ENCODE measurements at regions not wholly inside any gene's neighbourhood (a gene's known extent, or its start where the extent isn't known, plus 50 kb on each side); places are given as distances from the start of the nearest gene placed in this dataset.
A peak's percentile ranks its signal among the peaks of the same experiment; 100 is the strongest.

DNA sequence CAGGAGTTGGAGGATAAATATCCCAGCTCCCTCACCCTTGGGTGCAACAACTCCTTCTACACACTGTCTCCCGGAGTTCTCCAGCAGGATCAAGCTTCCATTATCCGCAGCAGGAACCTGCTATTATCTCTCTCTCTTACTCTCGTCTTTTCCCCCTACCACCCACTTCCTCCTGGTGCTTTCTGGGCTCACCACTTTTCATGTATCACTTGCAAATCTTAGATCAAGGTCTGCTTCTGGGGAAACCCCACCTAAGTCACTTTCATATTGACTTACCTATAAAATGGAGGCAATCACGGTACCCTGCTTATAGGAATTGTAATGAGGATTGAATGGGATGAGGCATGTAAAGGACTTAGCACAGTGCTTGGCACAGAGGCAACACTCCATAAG, 589.5 kb downstream of the BCOR start:
- DNase-seq, result no peak
- intact Hi-C loops (cut with DNase I), result no loop called here

DNA sequence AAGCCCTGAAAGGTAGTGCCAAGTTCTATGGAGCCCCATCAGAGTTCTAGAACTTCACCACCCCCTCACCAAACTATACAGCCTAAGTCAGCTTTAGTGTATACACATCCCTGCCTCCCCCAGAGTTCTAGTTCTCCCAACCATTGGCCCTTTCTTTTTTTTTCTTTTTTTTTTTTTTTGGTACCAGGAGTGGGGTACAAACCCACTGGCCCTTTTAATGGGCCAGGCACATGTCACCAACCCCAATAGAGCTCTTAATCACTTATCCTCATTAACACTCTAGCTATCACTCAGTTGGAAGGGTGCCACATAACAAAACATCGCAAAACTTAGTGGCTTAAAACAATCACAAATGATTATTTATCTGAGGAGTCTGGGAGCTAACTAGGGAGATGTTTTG, 588.6 kb downstream of the BCOR start:
- DNase-seq, result no peak
- intact Hi-C loops (cut with DNase I), result no loop called here

DNA sequence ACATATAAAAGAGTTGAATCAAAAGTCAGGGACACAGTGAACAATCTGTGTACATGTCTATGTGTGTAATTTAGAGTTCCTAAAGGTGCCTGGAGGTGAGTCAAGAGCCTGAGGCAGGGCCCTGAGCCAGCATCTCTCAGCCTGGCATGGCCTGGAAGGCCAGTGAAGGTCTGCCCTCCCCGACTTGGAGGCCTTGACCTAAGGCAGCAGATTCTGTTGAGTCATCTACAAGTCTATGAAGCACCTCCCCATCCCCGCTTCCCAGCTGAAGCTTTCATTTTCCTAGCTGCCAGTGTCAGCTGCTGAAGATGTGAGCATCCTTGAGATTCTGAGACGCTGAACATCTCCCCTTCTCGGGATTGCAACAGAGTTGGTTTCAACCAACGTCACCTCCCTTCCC, 583.9 kb downstream of the BCOR start:
- intact Hi-C loops (cut with DNase I), result no loop called here
- DNase-seq, result no peak

DNA sequence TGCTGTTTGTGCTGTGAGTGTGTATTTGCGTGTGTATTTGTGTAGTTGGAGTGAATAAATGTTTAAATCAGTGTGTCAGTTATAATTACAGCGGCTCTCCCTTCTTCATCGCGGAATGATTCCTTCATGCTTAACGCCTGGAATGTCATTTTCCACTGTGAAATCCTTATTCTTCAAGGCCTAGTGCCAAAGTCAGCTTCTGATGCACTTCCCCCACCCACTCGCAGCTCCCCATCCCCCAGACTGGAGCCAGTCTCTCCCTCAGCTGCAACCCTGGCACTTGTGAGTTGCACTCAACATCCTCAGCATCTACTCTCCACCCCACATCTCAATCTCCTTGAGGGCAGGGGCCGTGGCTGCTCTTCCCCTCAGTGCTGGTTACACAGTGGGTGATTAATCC, 583.0 kb downstream of the BCOR start:
- no peak for DNase-seq
- intact Hi-C loops (cut with DNase I), result no loop called here

DNA sequence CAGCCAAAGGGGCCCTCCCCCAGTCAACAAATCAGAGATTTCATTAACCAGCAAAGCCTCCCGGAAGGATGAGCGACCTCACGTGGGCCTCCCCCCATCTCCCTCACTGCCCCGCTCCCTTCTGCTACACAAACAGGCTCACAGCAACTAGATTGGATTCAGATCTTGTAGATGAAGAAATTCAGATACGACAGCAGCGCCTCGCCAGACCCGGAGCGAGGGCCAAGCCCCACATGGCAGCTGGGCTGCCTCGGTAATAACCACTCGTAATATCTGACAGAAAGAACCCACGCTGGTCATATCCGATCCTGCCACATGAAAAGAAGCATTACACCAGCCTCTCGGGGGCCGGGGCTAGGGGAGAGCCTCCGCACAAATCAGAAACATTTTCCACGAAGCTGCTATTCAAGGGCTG, 581.3 kb downstream of the BCOR start:
- DNase-seq, result no peak
- intact Hi-C loops (cut with DNase I), result no loop called here

DNA sequence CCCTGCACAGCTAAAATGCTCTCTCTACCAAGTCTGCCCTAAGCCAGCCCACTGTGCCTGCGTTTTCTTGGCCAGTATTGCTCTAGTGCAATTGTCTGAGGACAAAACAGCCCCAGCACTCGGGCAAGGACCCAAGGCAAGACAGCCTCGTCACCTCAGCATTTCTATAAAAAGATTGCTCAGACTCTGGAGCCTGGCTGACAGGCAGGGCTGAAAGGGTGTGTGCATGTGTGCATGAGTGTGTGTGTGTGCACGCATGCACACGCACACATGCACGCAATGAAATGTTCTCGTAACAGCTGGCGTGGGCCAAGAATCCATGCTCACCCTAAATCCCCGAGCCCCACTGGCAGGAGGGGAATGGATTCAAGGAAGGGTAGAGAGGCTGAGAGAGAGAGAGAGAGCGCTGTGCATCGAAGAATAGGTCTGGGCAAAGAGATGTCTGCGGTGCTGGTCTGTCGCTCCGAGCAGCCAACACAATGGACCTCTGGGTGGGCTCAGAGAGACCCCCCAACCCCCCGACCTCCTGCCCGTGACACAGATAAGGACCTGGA, 579.2 kb downstream of the BCOR start:
- intact Hi-C loops (cut with DNase I), result no loop called here

DNA sequence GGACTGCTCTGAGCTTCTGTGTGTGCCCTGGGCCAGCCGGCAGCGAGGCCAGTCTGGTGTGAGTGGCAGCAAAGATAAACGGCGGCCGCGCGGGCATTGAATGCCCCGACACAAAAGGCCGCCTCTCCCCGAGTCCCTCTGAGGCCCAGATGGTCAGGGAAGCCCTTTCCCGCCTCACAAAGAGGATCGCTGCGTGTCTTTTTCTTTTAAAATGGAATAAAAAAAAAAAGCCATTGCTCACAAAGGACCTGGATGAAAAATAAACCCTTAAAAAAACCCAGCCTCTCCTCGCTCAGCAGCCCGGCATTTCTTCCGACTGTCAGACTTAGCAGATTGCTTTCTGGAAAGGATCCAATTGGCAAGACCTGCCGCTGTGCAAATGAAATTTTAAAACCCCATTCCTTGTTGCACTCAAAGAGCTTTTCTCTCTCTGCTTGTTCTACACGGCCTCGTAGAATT, 578.7 kb downstream of the BCOR start:
- DNase-seq, result peak in 29 of 42 donors; percentile 9 to 66 (median 26)
- intact Hi-C loops (cut with DNase I), result no loop called here

More for the DNA sequence above, 579.2 kb downstream of the BCOR start:
- peak in 21 of 42 donors; percentile 8 to 61 (median 19) for DNase-seq

DNA sequence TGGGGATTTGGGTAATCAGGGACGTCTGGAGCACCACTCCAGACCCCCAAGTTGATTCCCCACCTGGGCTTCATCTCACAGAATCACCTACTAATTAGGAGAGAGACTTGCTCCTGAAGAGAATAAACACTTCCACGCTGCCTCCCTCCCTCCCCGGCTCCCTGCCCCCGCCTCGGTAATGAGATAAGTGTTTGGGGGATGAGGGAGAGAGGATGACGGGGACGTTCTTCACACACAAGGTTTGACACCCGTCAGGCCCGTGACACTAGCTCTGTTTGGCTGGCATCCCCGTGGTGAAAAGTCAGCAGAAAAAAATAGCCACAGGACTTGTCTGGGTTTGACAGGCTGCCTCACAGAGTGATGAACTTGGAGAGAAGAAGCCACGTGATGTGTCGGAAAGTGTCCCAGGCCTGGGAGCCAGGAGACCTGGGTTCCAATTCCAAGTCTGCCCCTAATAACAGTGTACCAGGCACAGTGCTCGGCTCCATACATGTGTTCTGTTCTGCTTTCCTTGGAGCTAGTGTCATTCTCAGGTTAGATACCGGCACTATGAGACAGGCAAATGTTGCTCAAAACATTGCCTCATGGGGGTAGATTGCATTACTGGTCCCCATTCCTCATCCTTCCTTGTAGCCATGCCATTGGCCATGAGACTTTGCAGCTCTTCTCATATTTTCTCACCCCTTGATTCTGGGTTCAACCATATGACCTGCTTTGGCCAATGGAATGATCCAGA, 578.0 kb downstream of the BCOR start:
- intact Hi-C loops (cut with DNase I), result no loop called here
- peak in 4 of 42 donors; percentile 8 to 37 (median 11) for DNase-seq

DNA sequence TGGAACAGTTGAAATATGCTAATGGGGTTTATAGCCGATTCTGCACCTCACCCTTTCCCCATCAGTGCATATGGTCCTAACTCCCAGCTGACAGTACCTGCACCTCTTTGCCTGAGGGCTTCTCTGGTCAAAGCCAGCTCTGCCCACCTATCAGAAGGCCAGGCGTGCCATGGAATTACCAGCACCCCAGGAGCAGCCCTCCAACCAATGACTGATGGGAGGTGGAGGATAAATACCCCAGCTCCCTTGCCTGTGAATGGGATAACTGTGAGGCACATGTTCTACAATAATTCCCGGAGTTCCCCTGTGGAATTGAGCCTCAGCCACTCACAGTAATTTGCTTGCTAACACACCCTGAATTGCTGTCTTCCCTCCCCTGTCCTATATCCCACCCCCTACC, 572.0 kb downstream of the BCOR start:
- DNase-seq, result no peak
- intact Hi-C loops (cut with DNase I), result no loop called here

DNA sequence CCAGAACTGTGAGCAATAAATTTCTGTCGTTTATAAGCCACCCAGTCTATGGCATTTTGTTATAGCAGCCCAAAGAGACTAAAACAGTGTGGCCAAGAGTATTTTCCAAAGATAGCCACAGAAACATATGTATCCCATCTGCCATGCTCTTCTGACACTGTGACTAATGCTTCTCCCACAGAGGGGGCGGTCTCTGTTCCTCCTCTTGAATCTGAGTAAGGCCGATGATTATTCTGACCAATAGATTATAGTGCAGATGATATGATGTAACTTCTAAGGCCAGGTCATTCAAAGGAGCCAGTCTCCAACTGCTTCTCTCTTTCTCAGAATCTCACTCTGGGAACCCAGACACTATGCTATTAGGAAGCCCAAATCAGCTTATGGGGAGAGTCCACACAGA, 570.7 kb downstream of the BCOR start:
- intact Hi-C loops (cut with DNase I), result no loop called here
- no peak for DNase-seq

DNA sequence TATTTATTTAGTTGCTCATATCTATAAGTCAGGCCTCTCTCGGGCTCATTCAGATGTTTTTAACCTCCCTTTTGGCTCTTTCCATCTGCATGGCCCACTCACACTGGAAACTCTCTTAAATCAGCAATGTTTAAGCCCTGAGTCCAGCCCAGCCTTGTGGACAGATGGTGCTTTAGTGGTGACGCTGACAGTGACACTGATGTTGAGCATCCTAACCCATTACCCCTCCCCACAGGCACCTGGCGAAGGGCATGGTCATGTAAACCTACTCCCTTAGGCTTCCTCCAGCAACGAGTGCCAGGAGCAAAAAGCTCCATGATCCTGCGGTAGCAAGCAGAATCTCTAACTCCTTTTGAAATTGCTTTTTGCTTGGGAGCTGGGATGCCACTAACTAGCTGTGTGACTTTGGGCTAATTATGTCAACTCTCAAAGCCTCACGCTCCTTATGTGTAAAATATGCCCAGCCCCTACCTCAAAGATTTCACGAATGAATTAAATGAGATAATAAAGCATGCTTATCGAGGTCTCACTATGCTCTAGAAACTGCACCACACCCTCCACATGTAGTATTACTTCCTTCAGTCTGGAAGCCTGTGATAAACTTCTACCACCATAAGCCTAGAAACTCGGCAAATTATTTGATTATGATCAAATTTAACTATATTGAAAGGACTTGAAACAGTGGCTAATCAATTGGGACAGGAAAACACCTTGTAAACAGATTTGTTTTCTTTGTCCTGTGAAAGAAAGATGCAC, 569.4 kb downstream of the BCOR start:
- intact Hi-C loops (cut with DNase I), result no loop called here

DNA sequence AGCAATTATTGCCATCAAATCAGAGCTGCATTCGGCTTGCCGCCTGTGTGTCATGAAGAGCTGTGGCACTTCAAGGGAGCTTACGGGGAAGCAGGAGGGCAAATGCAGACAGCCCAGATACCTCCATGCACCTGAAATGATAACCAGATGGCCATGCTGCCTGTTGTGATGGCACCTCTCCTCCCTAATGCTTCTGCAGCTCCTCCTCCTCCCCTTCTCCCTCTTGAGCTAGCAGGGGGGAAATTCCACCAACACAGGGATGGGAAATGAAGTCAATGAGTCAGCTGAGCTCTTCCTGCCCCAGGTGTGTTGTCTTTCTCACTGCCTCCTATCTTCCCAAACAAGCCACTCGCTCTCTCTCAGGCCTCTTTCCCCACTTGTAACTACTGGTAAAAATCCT, 565.0 kb downstream of the BCOR start:
- DNase-seq, result peak in 3 of 42 donors; percentile 5 to 36 (median 6)
- intact Hi-C loops (cut with DNase I), result no loop called here

More for the DNA sequence above, 569.4 kb downstream of the BCOR start:
- DNase-seq, result no peak

DNA sequence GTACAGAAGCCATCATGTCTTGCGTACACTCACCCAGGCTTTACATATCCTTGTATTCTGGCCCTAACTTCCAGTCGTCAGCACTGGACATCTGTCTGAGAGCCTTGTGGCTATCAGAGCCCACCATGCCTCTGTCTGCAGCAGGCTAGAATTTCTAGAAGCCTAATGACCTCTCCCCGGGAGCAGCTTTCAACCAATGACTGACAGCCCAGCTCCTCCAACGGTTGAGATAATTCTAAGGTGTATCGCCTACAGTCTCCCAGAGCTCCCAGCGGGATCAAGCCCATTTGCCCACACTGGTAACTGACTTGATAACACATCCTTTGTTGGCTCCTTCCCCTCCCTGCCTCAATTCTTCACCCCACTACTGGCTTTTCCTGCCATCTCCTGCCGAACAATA, 562.8 kb downstream of the BCOR start:
- no peak for DNase-seq
- intact Hi-C loops (cut with DNase I), result no loop called here

DNA sequence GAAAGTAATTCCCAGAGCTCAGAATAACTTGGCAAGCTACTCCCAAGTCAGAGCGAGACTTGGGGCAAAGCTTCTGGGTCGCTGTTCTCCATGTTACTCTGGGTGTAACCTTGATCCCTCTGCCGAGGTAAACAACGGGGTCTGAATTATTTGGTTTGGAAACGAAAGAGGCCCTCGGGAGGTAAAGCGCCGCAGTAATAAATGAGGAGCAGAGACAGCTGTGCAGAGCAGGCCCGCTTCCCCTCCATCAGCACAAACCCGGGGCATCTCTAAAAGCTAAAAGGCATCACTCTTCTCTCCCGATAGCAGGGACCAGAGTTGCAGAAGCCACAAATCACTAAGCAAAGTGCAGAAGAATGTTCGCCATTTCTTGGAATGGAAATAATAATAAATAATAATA, 561.5 kb downstream of the BCOR start:
- DNase-seq, result no peak
- intact Hi-C loops (cut with DNase I), result no loop called here

DNA sequence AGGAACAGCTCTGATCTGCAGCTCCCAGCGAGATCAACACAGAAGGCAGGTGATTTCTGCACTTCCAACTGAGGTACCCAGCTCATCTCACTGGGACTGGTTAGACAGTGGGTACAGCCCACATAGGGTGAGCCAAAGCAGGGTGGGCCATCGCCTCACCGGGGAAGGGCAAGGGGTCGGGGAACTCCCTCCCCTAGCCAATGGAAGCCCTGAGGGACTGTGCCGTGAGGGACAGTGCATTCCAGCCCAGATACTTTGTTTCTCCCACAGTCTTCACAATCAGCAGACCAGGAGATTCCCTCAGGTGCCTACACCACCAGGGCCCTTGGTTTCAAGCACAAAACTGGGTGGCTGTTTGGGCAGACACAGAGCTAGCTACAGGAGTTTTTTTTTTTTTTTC, 555.9 kb downstream of the BCOR start:
- no peak for DNase-seq
- intact Hi-C loops (cut with DNase I), result no loop called here

DNA sequence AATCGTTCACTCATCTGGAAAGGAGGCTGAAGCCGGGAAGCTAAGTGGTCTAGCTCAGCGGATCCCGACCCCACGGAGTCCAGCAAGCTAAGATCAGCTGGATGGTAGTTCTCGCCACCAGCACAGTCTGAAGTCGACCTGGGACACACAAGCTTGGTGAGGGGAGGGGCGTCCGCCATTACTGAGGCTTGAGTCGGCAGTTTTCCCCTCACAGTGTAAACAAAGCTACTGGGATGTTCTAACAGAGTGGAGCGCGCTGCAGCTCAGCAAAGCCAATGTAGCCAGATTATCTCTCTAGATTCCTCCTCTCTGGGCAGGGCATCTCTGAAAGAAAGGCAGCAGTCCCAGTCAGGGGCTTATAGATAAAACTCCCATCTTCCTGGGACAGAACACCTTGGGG, 555.4 kb downstream of the BCOR start:
- intact Hi-C loops (cut with DNase I), result no loop called here

DNA sequence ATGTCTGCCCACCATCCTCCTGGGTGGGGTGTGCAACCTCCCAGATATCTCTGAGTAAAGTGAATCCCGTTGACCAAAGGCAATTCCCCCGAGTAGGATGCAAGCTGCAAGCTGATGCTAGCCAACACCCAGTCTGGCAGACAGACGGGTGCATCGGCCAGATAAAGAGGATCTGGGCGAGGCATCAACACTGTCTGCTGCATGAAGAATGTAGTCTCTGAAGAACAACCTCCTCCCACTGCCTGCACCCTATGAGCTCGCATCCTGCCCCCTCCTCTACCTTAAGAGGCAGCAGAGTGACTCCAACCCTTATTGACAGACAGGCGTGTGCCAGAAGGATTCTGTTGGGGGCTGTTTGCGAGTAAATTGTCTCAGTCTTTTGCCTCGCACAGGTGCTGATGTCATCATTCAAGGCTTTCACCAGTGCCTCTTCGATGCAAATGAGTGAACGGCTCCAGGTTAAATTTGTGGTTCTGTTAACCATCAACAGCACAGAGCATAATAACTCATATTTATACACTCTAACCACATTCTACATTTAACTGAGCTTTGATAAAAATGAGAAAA, 546.9 kb downstream of the BCOR start:
- DNase-seq, result no peak
- intact Hi-C loops (cut with DNase I), result no loop called here

More for the DNA sequence above, 555.4 kb downstream of the BCOR start:
- no peak for DNase-seq

DNA sequence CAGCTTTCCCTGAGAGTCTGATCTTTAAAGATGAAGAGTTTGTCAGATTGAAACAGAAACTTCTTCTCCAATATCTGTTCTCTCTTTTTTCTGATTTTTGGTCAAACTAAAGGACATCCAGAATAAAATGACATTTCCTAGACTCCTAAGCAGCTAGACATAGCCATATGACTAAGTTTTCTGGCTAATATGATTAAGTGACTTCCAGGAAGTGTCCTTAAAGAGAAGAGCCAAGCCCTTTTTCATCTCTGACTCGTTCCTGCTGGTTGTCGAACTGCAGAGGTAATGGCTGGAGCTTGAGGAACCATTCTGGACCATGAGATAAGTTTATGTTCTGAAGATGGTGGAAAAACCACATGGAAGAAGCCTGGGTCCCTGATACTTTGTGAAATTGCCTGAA, 546.0 kb downstream of the BCOR start:
- intact Hi-C loops (cut with DNase I), result no loop called here
- no peak for DNase-seq

DNA sequence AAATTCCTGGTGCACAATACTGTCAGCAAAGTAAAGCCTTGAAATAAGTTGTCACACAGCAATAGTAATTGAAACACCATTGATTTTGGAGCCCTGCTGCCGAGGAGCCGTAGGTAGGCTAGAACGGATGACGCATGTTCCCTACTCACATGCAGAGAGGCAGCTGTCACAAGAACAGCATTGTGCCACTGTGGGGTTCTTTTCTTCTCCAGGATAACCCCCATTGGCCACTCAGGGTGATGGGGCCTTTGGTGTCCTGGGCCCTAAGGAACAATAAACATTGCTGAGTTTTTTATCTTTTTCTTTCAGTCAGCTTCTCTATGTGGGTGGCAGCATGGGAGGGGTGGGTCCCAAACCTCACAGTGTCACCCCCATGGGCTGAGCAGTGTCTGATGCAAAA, 542.3 kb downstream of the BCOR start:
- intact Hi-C loops (cut with DNase I), result no loop called here
- DNase-seq, result no peak

DNA sequence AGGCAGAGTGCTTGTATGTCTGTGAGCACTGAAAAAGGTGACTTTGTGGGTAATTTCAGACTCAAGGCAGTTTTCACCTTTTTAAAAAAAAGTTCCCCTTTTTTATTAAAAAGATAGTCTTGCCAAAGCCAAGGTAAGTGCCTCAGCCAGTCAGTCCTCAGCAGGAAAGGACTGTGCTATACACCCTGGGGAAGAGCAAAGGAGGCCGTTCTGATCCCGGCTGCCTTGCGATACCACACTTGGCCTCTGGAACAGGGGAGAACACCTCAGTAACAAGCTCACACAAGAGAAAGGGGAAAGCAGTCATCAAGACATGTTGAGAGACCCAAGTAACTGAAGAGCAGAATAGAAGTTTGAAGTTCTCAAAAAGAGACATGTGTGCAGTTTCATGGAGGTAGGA, 541.7 kb downstream of the BCOR start:
- DNase-seq, result no peak
- intact Hi-C loops (cut with DNase I), result no loop called here

All from head of caudate nucleus (tissue), 42 donors.